GM12878 (cell line): ENCODE measurements at regions not wholly inside any gene's neighbourhood (a gene's known extent, or its start where the extent isn't known, plus 50 kb on each side); places are given as distances from the start of the nearest gene placed in this dataset.

Source experiments
- ATAC-seq: fragments of 200-7000 bp; cut with Tn5 transposase; 3 replicates; pipeline ENCODE4 v1.9.1; 2020; ENCODE audit warnings: mild to moderate bottlenecking, moderate library complexity
- BruUV-seq: library from RNA; stranded (reverse); fragments of 400-500 nt; replicated peaks from 2 replicates; lab custom pipeline; 2021; lab: Mats Ljungman, UMichigan
- CTCF ChIA-PET: fragments of 300-600 bp; sonication (Branson Sonifier 250); formaldehyde crosslinking; extraction: SDS; loops from one replicate; lab custom pipeline; 2021; ENCODE audit warnings: inconsistent platforms; lab: Yijun Ruan, JAX
- POLR2A ChIA-PET: fragments of 350-600 bp; formaldehyde crosslinking; extraction: SDS; loops from one replicate; lab custom pipeline; 2021; ENCODE audit warnings: inconsistent platforms; lab: Charles Lee
- RAD21 ChIA-PET: fragments of 300-600 bp; sonication (Branson Sonifier 250); formaldehyde crosslinking; loops from one replicate; lab custom pipeline; 2023; ENCODE audit warnings: antibody characterized with exemption; ENCODE audit not compliant: unreplicated experiment; lab: Charles Lee
- SMC1A ChIA-PET: fragments of 300-600 bp; sonication (Branson Sonifier 250); formaldehyde crosslinking; loops from one replicate; lab custom pipeline; 2023; ENCODE audit not compliant: unreplicated experiment, uncharacterized antibody; lab: Charles Lee
- DNase-seq: peaks from one replicate; pipeline ENCODE4 v3.0.0-alpha.2; 2011; ENCODE audit warnings: low read depth, low spot score
- FAIRE-seq: peaks from 3 replicates; lab custom pipeline; 2011; peaks lifted over from hg19 to GRCh38; lab: Jason Lieb, UNC
- H2AFZ ChIP-seq: 2 replicates; pipeline ENCODE4 v1.6.0; 2011; ENCODE audit warnings: low read depth, low read length, control low read depth; ENCODE audit not compliant: control insufficient read depth
- H3K27ac ChIP-seq: 2 replicates; pipeline ENCODE4 v1.5.1; 2011; ENCODE audit warnings: control low read depth; ENCODE audit not compliant: control insufficient read depth, insufficient read depth
- H3K27me3 ChIP-seq, 2 experiments: replicated peaks in 1 of 2; 2 replicates each; pipeline versions ENCODE4 v1.6.0 to v1.6.1; 2011; ENCODE audit warnings: low read length in 1 of 2; ENCODE audit not compliant: control insufficient read depth in 2 of 2, insufficient read depth in 2 of 2
- H3K36me3 ChIP-seq, 2 experiments: 2 replicates each; pipeline ENCODE4 v1.5.1; 2011; ENCODE audit warnings: low read length in 1 of 2; ENCODE audit not compliant: control insufficient read depth in 2 of 2, insufficient read depth in 2 of 2
- H3K4me1 ChIP-seq: 2 replicates; pipeline ENCODE4 v1.6.1; 2011; ENCODE audit warnings: mild to moderate bottlenecking, low read length, moderate library complexity, mixed read lengths; ENCODE audit not compliant: control insufficient read depth, insufficient read depth
- H3K4me2 ChIP-seq: 2 replicates; pipeline ENCODE4 v1.6.0; 2011; ENCODE audit warnings: control low read depth; ENCODE audit not compliant: control insufficient read depth, insufficient read depth
- H3K4me3 ChIP-seq: fragments of 200-600 bp; sonication (generic); 2 replicates; pipeline ENCODE4 v1.5.1; 2016
- H3K79me2 ChIP-seq: 2 replicates; pipeline ENCODE4 v1.6.0; 2011; ENCODE audit warnings: low read length; ENCODE audit not compliant: control insufficient read depth, insufficient read depth
- H3K9ac ChIP-seq: 2 replicates; pipeline ENCODE4 v1.8.0; 2011; ENCODE audit warnings: low read length, control low read depth, mixed read lengths; ENCODE audit not compliant: control insufficient read depth, insufficient read depth
- H3K9me3 ChIP-seq: replicated peaks from 3 replicates; pipeline ENCODE4 v1.5.1; 2011; ENCODE audit warnings: mild to moderate bottlenecking, low read length; ENCODE audit not compliant: control insufficient read depth, insufficient read depth
- H4K20me1 ChIP-seq: 2 replicates; pipeline ENCODE4 v1.6.0; 2011; ENCODE audit not compliant: control insufficient read depth, insufficient read depth
- CBFB ChIP-seq: IDR thresholded peaks from 2 replicates; pipeline ENCODE4 v1.6.1; 2016; ENCODE audit warnings: antibody characterized with exemption, low read depth
- FOXK2 ChIP-seq: fragments of 450-650 bp; IDR thresholded peaks from 2 replicates; pipeline ENCODE4 v1.6.1; 2017; ENCODE audit warnings: mild to moderate bottlenecking, moderate library complexity
- GABPA ChIP-seq: IDR thresholded peaks from 2 replicates; pipeline ENCODE4 v1.6.1; 2014; ENCODE audit warnings: antibody characterized with exemption, low read depth, mild to moderate bottlenecking, inconsistent platforms
- IKZF1 ChIP-seq: fragments of 450-650 bp; conservative IDR thresholded peaks from 2 replicates; pipeline ENCODE4 v1.6.1; 2017; ENCODE audit warnings: antibody characterized with exemption, mild to moderate bottlenecking
- MEF2B ChIP-seq: fragments of 450-650 bp; IDR thresholded peaks from 2 replicates; pipeline ENCODE4 v1.6.1; 2018; ENCODE audit warnings: mild to moderate bottlenecking, moderate library complexity; ENCODE audit not compliant: partially characterized antibody, poor library complexity, severe bottlenecking
- NBN ChIP-seq: fragments of 450-650 bp; IDR thresholded peaks from 2 replicates; pipeline ENCODE4 v1.6.1; 2016
- POLR2AphosphoS5 ChIP-seq: IDR thresholded peaks from 2 replicates; pipeline ENCODE4 v1.6.1; 2011; ENCODE audit warnings: mild to moderate bottlenecking, low read length, inconsistent platforms
- RAD21 ChIP-seq: IDR thresholded peaks from 2 replicates; pipeline ENCODE4 v1.6.1; 2011; ENCODE audit warnings: mild to moderate bottlenecking, low read depth, low read length, moderate library complexity; ENCODE audit not compliant: insufficient read depth
- RBBP5 ChIP-seq: fragments of 200-600 bp; sonication (generic); conservative IDR thresholded peaks from 2 replicates; pipeline ENCODE4 v1.6.1; 2016
- SMAD5 ChIP-seq: IDR thresholded peaks from 2 replicates; pipeline ENCODE4 v1.6.1; 2016; ENCODE audit warnings: antibody characterized with exemption, low read depth
- SREBF1 ChIP-seq: IDR thresholded peaks from 2 replicates; pipeline ENCODE4 v1.6.1; 2012; ENCODE audit warnings: mild to moderate bottlenecking, low read length
- ZNF622 ChIP-seq: fragments of 450-650 bp; IDR thresholded peaks from 2 replicates; pipeline ENCODE4 v1.6.1; 2017; ENCODE audit warnings: mild to moderate bottlenecking, inconsistent platforms
- WGBS: methylation state at CpG from one replicate; pipeline ENCODE4 v1.1.6; 2016; ENCODE audit warnings: low lambda C conversion rate; ENCODE audit not compliant: insufficient replicate concordance, insufficient coverage; ENCODE audit errors: missing lambda C conversion rate; 5-methylcytosine and 5-hydroxymethylcytosine counted together
- in situ Hi-C: fragments of 300-500 bp; cut with MboI; formaldehyde crosslinking; loops from 9 replicates; pipeline ENCODE4 v1.14.3; 2018; ENCODE audit warnings: mixed read lengths
- intact Hi-C: fragments of 100-400 bp; cut with micrococcal nuclease; formaldehyde crosslinking; loops from one replicate; pipeline ENCODE4 v1.14.2; 2022; ENCODE audit not compliant: unreplicated experiment
- TF ChIP-seq, protein P1 (sequence below): fragments of 450-650 bp; IDR thresholded peaks from 2 replicates; pipeline ENCODE4 v1.6.1; 2017; ENCODE audit warnings: mild to moderate bottlenecking, low read depth, inconsistent platforms; ENCODE audit not compliant: poor library complexity, severe bottlenecking
- TF ChIP-seq, protein P2 (sequence below): fragments of 450-650 bp; formaldehyde crosslinking; IDR thresholded peaks from 2 replicates; pipeline ENCODE4 v1.5.0; 2022; ENCODE audit warnings: mild to moderate bottlenecking, missing genetic modification characterization

DNA sequence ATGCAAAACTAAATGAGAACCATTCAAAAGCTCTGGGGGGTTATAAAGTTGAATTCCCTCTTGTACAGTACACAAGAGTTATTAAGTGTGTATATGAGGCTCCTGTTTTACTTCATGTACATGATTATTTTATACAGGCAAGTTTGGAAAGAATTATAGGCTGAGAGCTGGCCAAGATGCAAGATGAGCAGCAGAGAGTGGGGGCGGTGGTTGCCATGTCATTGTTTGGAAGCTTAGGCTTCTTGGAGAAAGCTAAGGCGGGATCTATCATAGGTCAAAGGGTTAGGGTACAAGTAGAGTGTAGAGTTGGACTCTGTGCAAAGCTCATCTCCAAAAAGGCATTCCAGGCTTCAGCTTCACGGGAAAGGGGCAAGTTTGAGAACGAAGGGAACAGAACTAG, 297.1 kb upstream of the TBX3 start:
- no peaks in the 10 kb centered on the region for H3K9me3 ChIP-seq
- in situ Hi-C loops = no loop called here
- intact Hi-C loops = no loop called here
- H4K20me1 ChIP-seq = no peaks in the 10 kb centered on the region
- ATAC-seq = no peak
- no peaks in the 10 kb centered on the region for H3K27me3 ChIP-seq
- H3K4me2 ChIP-seq = no peak overlapping the region
- ChIA-PET POLR2A (no interaction called here), CTCF (interaction anchor here (0.8 to 1.0 kb wide), 3 partner anchors 15 to 36 kb away, joined by 3 to 4 read pairs (median 3); no protein-coding TSS in a partner anchor), SMC1A (interaction anchor here (1.2 kb wide), 1 partner anchor 10 kb away, joined by 3 read pairs; no protein-coding TSS in a partner anchor), RAD21 (no interaction called here)
- H3K36me3 ChIP-seq = no peaks in the 10 kb centered on the region
- DNase-seq = no peak
- no peak overlapping the region for H3K9ac ChIP-seq
- H3K4me1 ChIP-seq = no peaks in the 10 kb centered on the region
- TF ChIP-seq, protein P1, sequence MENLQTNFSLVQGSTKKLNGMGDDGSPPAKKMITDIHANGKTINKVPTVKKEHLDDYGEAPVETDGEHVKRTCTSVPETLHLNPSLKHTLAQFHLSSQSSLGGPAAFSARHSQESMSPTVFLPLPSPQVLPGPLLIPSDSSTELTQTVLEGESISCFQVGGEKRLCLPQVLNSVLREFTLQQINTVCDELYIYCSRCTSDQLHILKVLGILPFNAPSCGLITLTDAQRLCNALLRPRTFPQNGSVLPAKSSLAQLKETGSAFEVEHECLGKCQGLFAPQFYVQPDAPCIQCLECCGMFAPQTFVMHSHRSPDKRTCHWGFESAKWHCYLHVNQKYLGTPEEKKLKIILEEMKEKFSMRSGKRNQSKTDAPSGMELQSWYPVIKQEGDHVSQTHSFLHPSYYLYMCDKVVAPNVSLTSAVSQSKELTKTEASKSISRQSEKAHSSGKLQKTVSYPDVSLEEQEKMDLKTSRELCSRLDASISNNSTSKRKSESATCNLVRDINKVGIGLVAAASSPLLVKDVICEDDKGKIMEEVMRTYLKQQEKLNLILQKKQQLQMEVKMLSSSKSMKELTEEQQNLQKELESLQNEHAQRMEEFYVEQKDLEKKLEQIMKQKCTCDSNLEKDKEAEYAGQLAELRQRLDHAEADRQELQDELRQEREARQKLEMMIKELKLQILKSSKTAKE = no peak
- TF ChIP-seq MEF2B = no peak
- no peak for TF ChIP-seq SREBF1
- no peak for TF ChIP-seq SMAD5
- TF ChIP-seq CBFB = no peak
- TF ChIP-seq RBBP5 = no peak
- H3K79me2 ChIP-seq = no peaks in the 10 kb centered on the region
- FAIRE-seq = no peak
- H3K4me3 ChIP-seq = no peak overlapping the region
- no peak overlapping the region for H2AFZ ChIP-seq
- WGBS = 29% methylated on average over 4 of the region's 4 CpGs
- no TSS peak for BruUV-seq
- no peak overlapping the region for H3K27ac ChIP-seq

DNA sequence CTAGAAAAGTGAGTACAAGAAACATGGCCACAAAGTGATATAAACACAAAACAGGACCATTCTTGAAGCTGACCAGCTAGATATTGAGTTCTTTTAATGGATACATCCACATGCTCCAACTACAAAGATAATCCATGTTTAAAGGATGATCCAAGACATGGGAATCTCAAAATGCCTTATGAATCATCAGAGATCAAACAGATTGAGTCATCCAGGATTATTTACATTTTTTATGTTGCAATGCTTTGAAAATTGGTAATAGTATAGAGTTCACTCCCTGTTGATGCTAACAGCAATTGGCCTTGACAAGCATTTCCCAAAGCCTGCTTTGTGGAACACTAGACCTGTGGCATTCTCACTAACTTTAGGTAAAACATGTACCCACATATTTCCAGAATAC, 293.0 kb upstream of the TBX3 start:
- no peak overlapping the region for H3K9ac ChIP-seq
- no peaks in the 10 kb centered on the region for H3K4me1 ChIP-seq
- H3K4me3 ChIP-seq = no peak overlapping the region
- H3K27me3 ChIP-seq = no peaks in the 10 kb centered on the region
- intact Hi-C loops (no loop called here), in situ Hi-C loops (no loop called here)
- no peaks in the 10 kb centered on the region for H4K20me1 ChIP-seq
- RAD21 ChIA-PET = no interaction called here
- DNase-seq (no peak), FAIRE-seq (no peak), ATAC-seq (no peak)
- POLR2A ChIA-PET = interaction anchor here (0.6 kb wide), 1 partner anchor 1068 kb away, joined by 3 read pairs; no protein-coding TSS in a partner anchor
- no peaks in the 10 kb centered on the region for H3K36me3 ChIP-seq
- H3K9me3 ChIP-seq = no peaks in the 10 kb centered on the region
- no peak overlapping the region for H3K27ac ChIP-seq
- BruUV-seq = no TSS peak
- SMC1A ChIA-PET = no interaction called here
- H2AFZ ChIP-seq = no peak overlapping the region
- CTCF ChIA-PET = no interaction called here
- no peaks in the 10 kb centered on the region for H3K79me2 ChIP-seq
- H3K4me2 ChIP-seq = no peak overlapping the region
- TF ChIP-seq, protein P2, sequence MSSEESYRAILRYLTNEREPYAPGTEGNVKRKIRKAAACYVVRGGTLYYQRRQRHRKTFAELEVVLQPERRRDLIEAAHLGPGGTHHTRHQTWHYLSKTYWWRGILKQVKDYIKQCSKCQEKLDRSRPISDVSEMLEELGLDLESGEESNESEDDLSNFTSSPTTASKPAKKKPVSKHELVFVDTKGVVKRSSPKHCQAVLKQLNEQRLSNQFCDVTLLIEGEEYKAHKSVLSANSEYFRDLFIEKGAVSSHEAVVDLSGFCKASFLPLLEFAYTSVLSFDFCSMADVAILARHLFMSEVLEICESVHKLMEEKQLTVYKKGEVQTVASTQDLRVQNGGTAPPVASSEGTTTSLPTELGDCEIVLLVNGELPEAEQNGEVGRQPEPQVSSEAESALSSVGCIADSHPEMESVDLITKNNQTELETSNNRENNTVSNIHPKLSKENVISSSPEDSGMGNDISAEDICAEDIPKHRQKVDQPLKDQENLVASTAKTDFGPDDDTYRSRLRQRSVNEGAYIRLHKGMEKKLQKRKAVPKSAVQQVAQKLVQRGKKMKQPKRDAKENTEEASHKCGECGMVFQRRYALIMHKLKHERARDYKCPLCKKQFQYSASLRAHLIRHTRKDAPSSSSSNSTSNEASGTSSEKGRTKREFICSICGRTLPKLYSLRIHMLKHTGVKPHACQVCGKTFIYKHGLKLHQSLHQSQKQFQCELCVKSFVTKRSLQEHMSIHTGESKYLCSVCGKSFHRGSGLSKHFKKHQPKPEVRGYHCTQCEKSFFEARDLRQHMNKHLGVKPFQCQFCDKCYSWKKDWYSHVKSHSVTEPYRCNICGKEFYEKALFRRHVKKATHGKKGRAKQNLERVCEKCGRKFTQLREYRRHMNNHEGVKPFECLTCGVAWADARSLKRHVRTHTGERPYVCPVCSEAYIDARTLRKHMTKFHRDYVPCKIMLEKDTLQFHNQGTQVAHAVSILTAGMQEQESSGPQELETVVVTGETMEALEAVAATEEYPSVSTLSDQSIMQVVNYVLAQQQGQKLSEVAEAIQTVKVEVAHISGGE (CRISPR knock-in tag) = no peak
- TF ChIP-seq IKZF1 (no peak), POLR2AphosphoS5 (no peak), ZNF622 (no peak), GABPA (no peak), FOXK2 (no peak), NBN (no peak), RAD21 (no peak)
